OCI-LY3 (cell line): ENCODE measurements at regions not wholly inside any gene's neighbourhood (a gene's known extent, or its start where the extent isn't known, plus 50 kb on each side); places are given as distances from the start of the nearest gene placed in this dataset.

Source experiments
- H2AFZ ChIP-seq: fragments of 200-600, 300-600 bp; shearing (Covaris generic); 2 replicates; pipeline ENCODE4 v1.6.0; 2014; ENCODE audit warnings: antibody characterized with exemption, low read depth, low read length
- H3K27ac ChIP-seq: fragments of 200-600, 300-600 bp; sonication (generic); 2 replicates; pipeline ENCODE4 v1.5.1; 2014; ENCODE audit warnings: mild to moderate bottlenecking, low read length, moderate library complexity, mixed read lengths
- H3K27me3 ChIP-seq: fragments of 200-600, 300-600 bp; sonication (generic); 2 replicates; pipeline ENCODE4 v1.6.1; 2014; ENCODE audit warnings: low read depth, low read length, mixed read lengths
- H3K36me3 ChIP-seq: fragments of 200-600, 300-600 bp; sonication (generic); replicated peaks from 2 replicates; pipeline ENCODE3; 2014; ENCODE audit warnings: low read depth, low read length, mixed read lengths
- H3K4me1 ChIP-seq: fragments of 300-600, 200-600 bp; sonication (generic); 2 replicates; pipeline ENCODE4 v1.6.1; 2014; ENCODE audit warnings: low read length, mixed read lengths
- H3K4me2 ChIP-seq: fragments of 200-600, 300-600 bp; sonication (generic); 2 replicates; pipeline ENCODE4 v1.6.1; 2014; ENCODE audit warnings: low read length, mixed read lengths
- H3K4me3 ChIP-seq: fragments of 300-600, 200-600 bp; sonication (generic); 2 replicates; pipeline ENCODE4 v1.5.1; 2014; ENCODE audit warnings: antibody characterized with exemption, mild to moderate bottlenecking, low read length, moderate library complexity
- H3K79me2 ChIP-seq: fragments of 300-600, 200-600 bp; shearing (Covaris generic); 2 replicates; pipeline ENCODE4 v1.6.1; 2014; ENCODE audit warnings: mild to moderate bottlenecking, low read length, mixed read lengths
- H3K9ac ChIP-seq: fragments of 300-600, 200-600 bp; shearing (Covaris generic); 2 replicates; pipeline ENCODE4 v1.6.0; 2014; ENCODE audit warnings: mild to moderate bottlenecking, low read length, moderate library complexity
- H3K9me3 ChIP-seq: fragments of 200-600, 300-600 bp; shearing (Covaris generic); 2 replicates; pipeline ENCODE4 v1.6.1; 2014; ENCODE audit warnings: low read length, mixed read lengths; ENCODE audit not compliant: insufficient read depth
- H4K20me1 ChIP-seq: fragments of 200-600, 300-600 bp; sonication (generic); 2 replicates; pipeline ENCODE4 v1.6.1; 2016; ENCODE audit warnings: low read length, mixed read lengths; ENCODE audit not compliant: insufficient read depth
- EZH2phosphoT487 ChIP-seq: fragments of 200-600 bp; shearing (Covaris generic); IDR thresholded peaks from 2 replicates; pipeline ENCODE4 v1.6.1; 2018; ENCODE audit warnings: antibody characterized with exemption, mixed run types, low read depth
- TF ChIP-seq, protein P1 (sequence below): fragments of 200-600, 300-600 bp; sonication (generic); IDR thresholded peaks from 2 replicates; pipeline ENCODE4 v1.5.1; 2014; ENCODE audit warnings: antibody characterized with exemption, low read length, low read depth

DNA sequence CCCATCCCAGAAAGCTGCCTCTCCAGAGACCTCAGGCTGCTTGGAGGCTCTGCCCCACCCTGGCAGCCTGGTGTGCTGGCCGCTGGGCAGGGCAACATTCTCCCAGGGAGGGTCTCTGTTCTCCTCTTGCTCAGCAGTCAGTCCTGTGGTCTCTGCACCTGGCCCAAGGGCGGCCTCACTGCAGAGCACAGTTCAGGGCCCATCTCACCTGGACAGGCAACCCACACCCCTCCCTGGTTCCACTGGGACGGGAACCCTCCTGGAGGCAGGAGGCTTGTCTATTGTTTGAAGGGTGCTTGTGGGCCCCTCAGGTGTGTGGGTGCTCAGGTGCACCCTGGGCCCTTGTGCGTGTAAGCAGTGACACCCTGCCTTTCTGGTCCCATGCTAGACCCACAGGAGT is 67.2 kb upstream of the OTOS start:
- Histone ChIP-seq H3K4me2 (no peak overlapping the region), H3K79me2 (no peaks in the 10 kb centered on the region), H3K9ac (no peak overlapping the region), H3K9me3 (no peaks in the 10 kb centered on the region), H2AFZ (no peak overlapping the region), H3K36me3 (no peaks in the 10 kb centered on the region), H4K20me1 (no peaks in the 10 kb centered on the region), H3K27ac (no peak overlapping the region), H3K27me3 (no peaks in the 10 kb centered on the region), H3K4me3 (no peak overlapping the region), H3K4me1 (no peaks in the 10 kb centered on the region)
- no peak for TF ChIP-seq EZH2phosphoT487
- TF ChIP-seq, protein P1, sequence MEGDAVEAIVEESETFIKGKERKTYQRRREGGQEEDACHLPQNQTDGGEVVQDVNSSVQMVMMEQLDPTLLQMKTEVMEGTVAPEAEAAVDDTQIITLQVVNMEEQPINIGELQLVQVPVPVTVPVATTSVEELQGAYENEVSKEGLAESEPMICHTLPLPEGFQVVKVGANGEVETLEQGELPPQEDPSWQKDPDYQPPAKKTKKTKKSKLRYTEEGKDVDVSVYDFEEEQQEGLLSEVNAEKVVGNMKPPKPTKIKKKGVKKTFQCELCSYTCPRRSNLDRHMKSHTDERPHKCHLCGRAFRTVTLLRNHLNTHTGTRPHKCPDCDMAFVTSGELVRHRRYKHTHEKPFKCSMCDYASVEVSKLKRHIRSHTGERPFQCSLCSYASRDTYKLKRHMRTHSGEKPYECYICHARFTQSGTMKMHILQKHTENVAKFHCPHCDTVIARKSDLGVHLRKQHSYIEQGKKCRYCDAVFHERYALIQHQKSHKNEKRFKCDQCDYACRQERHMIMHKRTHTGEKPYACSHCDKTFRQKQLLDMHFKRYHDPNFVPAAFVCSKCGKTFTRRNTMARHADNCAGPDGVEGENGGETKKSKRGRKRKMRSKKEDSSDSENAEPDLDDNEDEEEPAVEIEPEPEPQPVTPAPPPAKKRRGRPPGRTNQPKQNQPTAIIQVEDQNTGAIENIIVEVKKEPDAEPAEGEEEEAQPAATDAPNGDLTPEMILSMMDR = no peak

DNA sequence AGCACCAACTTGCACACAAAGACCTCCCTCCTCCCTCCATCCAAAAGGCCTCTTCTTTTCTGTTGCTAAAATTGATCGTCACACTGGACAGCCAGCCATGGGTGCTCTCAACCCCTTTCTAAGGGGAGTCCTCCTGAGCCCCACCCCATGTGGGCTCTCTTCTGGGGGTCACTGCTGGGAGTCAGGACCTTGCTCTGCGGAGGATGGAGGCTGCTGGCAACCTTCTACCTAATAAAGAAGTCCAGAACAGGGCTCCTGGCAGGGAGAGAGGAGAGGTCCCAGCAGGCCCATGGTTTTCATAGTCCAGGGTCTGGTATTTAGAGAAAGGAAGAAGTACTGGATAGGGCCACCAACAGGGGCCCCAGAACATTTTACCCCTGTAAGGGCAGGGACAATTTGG is 67.6 kb upstream of the OTOS start:
- Histone ChIP-seq H3K9me3 (no peaks in the 10 kb centered on the region), H3K9ac (no peak overlapping the region), H3K27ac (no peak overlapping the region), H3K36me3 (no peaks in the 10 kb centered on the region), H2AFZ (no peak overlapping the region), H3K4me2 (no peak overlapping the region), H3K4me3 (no peak overlapping the region), H3K27me3 (no peaks in the 10 kb centered on the region), H3K4me1 (no peaks in the 10 kb centered on the region), H4K20me1 (no peaks in the 10 kb centered on the region), H3K79me2 (no peaks in the 10 kb centered on the region)
- TF ChIP-seq, protein P1 = no peak
- no peak for TF ChIP-seq EZH2phosphoT487

DNA sequence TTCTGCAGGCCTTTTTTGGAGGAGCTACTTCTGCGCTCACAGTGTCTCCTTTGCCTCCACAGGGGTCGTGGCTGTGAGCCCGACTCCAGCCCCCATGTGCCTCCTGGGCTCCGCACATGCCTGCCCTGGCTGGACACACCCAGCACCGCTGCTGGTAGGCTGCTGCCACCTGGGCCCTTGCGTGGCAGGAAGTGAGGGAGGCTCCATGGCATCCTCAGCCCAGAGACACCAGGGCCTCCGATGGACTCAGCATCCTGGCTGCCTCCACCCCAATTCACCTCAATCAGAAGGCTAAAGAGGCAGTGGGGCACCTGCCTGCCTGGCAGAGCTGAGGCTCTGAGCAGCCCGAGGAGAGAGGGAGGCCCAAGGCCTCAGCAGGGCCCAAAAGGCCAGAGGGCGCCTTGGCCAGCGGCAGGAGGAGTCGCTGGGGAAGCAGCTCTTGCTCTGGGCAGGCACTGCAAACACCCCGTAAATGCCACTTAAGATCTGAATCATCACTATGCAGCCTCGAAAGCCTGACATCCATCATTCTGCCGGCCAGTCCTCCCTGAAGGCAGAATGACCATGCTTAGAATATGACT is 68.3 kb upstream of the OTOS start:
- Histone ChIP-seq H3K79me2 (no peaks in the 10 kb centered on the region), H3K27ac (no peak overlapping the region), H3K27me3 (no peaks in the 10 kb centered on the region), H3K4me3 (no peak overlapping the region), H3K4me2 (no peak overlapping the region), H4K20me1 (no peaks in the 10 kb centered on the region), H3K4me1 (no peaks in the 10 kb centered on the region), H3K9me3 (no peaks in the 10 kb centered on the region), H3K36me3 (no peaks in the 10 kb centered on the region), H2AFZ (no peak overlapping the region), H3K9ac (no peak overlapping the region)
- no peak for TF ChIP-seq EZH2phosphoT487
- TF ChIP-seq, protein P1 = no peak

DNA sequence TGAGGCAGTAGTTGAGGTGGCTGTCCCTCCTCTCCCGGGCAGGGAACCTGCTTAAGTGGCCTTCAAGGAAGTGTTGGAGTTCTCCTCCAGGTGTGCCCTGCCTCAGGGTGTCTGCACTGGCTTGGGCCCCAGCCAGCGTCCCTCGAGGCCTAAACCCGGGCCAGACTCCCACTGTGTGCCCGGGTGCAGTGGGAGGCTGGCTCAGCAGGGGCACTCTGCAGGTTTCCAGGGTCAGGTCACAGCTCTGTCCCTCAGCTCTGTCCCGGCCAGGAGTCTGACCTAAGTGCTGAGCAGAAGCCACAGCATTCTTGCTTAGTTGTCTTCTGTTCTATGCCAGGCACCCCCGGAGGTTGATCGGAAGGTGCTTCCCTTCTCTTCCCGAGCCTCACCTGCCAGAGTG is 69.0 kb upstream of the OTOS start:
- no peaks in the 10 kb centered on the region for H3K36me3 ChIP-seq
- H3K9me3 ChIP-seq = no peaks in the 10 kb centered on the region
- TF ChIP-seq, protein P1 = no peak
- no peak for TF ChIP-seq EZH2phosphoT487
- H3K4me2 ChIP-seq = no peak overlapping the region
- no peaks in the 10 kb centered on the region for H3K79me2 ChIP-seq
- no peaks in the 10 kb centered on the region for H3K27me3 ChIP-seq
- H3K9ac ChIP-seq = no peak overlapping the region
- H3K4me1 ChIP-seq = no peaks in the 10 kb centered on the region
- no peaks in the 10 kb centered on the region for H4K20me1 ChIP-seq
- H3K4me3 ChIP-seq = no peak overlapping the region
- H3K27ac ChIP-seq = no peak overlapping the region
- H2AFZ ChIP-seq = no peak overlapping the region
